Activated T-cell treated with anti-CD3 and anti-CD28 coated beads, Interleukin-2, amount 50 U/mL, for 72 hours (primary cell): ENCODE measurements at regions not wholly inside any gene's neighbourhood (a gene's known extent, or its start where the extent isn't known, plus 50 kb on each side); places are given as distances from the start of the nearest gene placed in this dataset.

Source experiments
- ATAC-seq, 2 donors: fragments of 150-1000 bp; cut with Tn5 transposase; replicated peaks in 1 of 2; 2 replicates each; pipeline ENCODE4 v1.10.0; 2021; ENCODE audit warnings: moderate library complexity in 2 of 2, mild to moderate bottlenecking in 1 of 2
- DNase-seq, 2 donors: peaks; one replicate each; pipeline ENCODE4 v3.0.0; 2021 to 2022; ENCODE audit warnings: mixed read lengths in 1 of 2
- H3K27ac Mint-ChIP-seq: one replicate; pipeline ENCODE4 v1.8.0; 2022; ENCODE audit warnings: mild to moderate bottlenecking, moderate library complexity, mixed read lengths
- H3K27me3 Mint-ChIP-seq: one replicate; pipeline ENCODE4 v1.8.0; 2022; ENCODE audit warnings: low read depth, mixed read lengths
- H3K36me3 Mint-ChIP-seq, 2 donors: one replicate each; pipeline ENCODE4 v1.8.0; 2022; ENCODE audit warnings: mixed read lengths in 2 of 2, mild to moderate bottlenecking in 1 of 2; ENCODE audit not compliant: insufficient read depth in 2 of 2
- H3K4me1 Mint-ChIP-seq: one replicate; pipeline ENCODE4 v1.8.0; 2022; ENCODE audit warnings: low read depth, mixed read lengths
- H3K4me3 Mint-ChIP-seq, 2 donors: one replicate each; pipeline ENCODE4 v1.8.0; 2022; ENCODE audit warnings: mild to moderate bottlenecking in 2 of 2, mixed read lengths in 2 of 2, moderate library complexity in 2 of 2
- H3K9me3 Mint-ChIP-seq, 2 donors: one replicate each; pipeline ENCODE4 v1.8.0; 2022; ENCODE audit warnings: mixed read lengths in 2 of 2

- H3K27me3 Mint-ChIP-seq = no peaks in the 10 kb centered on the region
- peaks cover 0 to 9% of the 10 kb centered on the region in 2 donors for H3K9me3 Mint-ChIP-seq
- ATAC-seq = no peak
- H3K4me3 Mint-ChIP-seq = no peak overlapping the region
- no peak overlapping the region for H3K27ac Mint-ChIP-seq
- H3K4me1 Mint-ChIP-seq = no peaks in the 10 kb centered on the region
- no peak for DNase-seq
- H3K36me3 Mint-ChIP-seq = no peaks in the 10 kb centered on the region
Measured at GRCh38 chr6:112800439-112800838, 453.3 kb downstream of the RFPL4B start.

- DNase-seq = no peak
- Mint-ChIP-seq H3K9me3 (peaks cover 0 to 9% of the 10 kb centered on the region in 2 donors), H3K4me1 (no peaks in the 10 kb centered on the region), H3K4me3 (no peak overlapping the region), H3K27ac (no peak overlapping the region), H3K27me3 (no peaks in the 10 kb centered on the region), H3K36me3 (no peaks in the 10 kb centered on the region)
- ATAC-seq = no peak
Measured at GRCh38 chr6:112800916-112801315, 453.8 kb downstream of the RFPL4B start.

GRCh38 chr6:112801468-112802080 is 454.4 kb downstream of the RFPL4B start:
- Mint-ChIP-seq H3K27ac (no peak overlapping the region), H3K4me3 (no peak overlapping the region), H3K4me1 (no peaks in the 10 kb centered on the region), H3K27me3 (no peaks in the 10 kb centered on the region), H3K9me3 (peaks cover 0 to 7% of the 10 kb centered on the region in 2 donors), H3K36me3 (no peaks in the 10 kb centered on the region)
- DNase-seq = no peak
- ATAC-seq = no peak

GRCh38 chr6:112802144-112802543 is 455.0 kb downstream of the RFPL4B start:
- H3K9me3 Mint-ChIP-seq = peaks cover 0 to 6% of the 10 kb centered on the region in 2 donors
- H3K4me3 Mint-ChIP-seq = no peak overlapping the region
- H3K27ac Mint-ChIP-seq = no peak overlapping the region

GRCh38 chr6:112804638-112805330 is 457.7 kb downstream of the RFPL4B start:
- ATAC-seq = no peak
- Mint-ChIP-seq H3K27ac (no peak overlapping the region), H3K9me3 (peaks cover 0 to 2% of the 10 kb centered on the region in 2 donors), H3K4me1 (no peaks in the 10 kb centered on the region), H3K27me3 (no peaks in the 10 kb centered on the region), H3K4me3 (no peak overlapping the region), H3K36me3 (no peaks in the 10 kb centered on the region)
- no peak for DNase-seq

More at GRCh38 chr6:112802144-112802543, 455.0 kb downstream of the RFPL4B start:
- no peaks in the 10 kb centered on the region for H3K36me3 Mint-ChIP-seq
- ATAC-seq = no peak
- H3K4me1 Mint-ChIP-seq = no peaks in the 10 kb centered on the region
- DNase-seq = no peak
- no peaks in the 10 kb centered on the region for H3K27me3 Mint-ChIP-seq

GRCh38 chr6:112806163-112806865 is 459.2 kb downstream of the RFPL4B start:
- Mint-ChIP-seq H3K9me3 (peaks cover 0 to under 1% of the 10 kb centered on the region in 2 donors), H3K27ac (no peak overlapping the region), H3K27me3 (no peaks in the 10 kb centered on the region), H3K36me3 (no peaks in the 10 kb centered on the region), H3K4me3 (no peak overlapping the region), H3K4me1 (no peaks in the 10 kb centered on the region)
- ATAC-seq = no peak
- no peak for DNase-seq

GRCh38 chr6:112821476-112821875 is 474.3 kb downstream of the RFPL4B start:
- no peaks in the 10 kb centered on the region for H3K4me1 Mint-ChIP-seq
- H3K36me3 Mint-ChIP-seq = no peaks in the 10 kb centered on the region
- H3K9me3 Mint-ChIP-seq = peaks cover 1 to 2% of the 10 kb centered on the region in 2 donors
- no peak overlapping the region for H3K4me3 Mint-ChIP-seq
- DNase-seq (no peak), ATAC-seq (no peak)
- no peaks in the 10 kb centered on the region for H3K27me3 Mint-ChIP-seq
- H3K27ac Mint-ChIP-seq = no peak overlapping the region

- no peaks in the 10 kb centered on the region for H3K27me3 Mint-ChIP-seq
- H3K4me3 Mint-ChIP-seq = no peak overlapping the region
- no peaks in the 10 kb centered on the region for H3K4me1 Mint-ChIP-seq
- peaks cover 1 to 2% of the 10 kb centered on the region in 2 donors for H3K9me3 Mint-ChIP-seq
- H3K27ac Mint-ChIP-seq = no peak overlapping the region
- DNase-seq (no peak), ATAC-seq (no peak)
- no peaks in the 10 kb centered on the region for H3K36me3 Mint-ChIP-seq
Measured at GRCh38 chr6:112822769-112823168, 475.6 kb downstream of the RFPL4B start.

- Mint-ChIP-seq H3K9me3 (no peaks in the 10 kb centered on the region), H3K27ac (no peak overlapping the region), H3K36me3 (no peaks in the 10 kb centered on the region), H3K4me3 (no peak overlapping the region), H3K27me3 (no peaks in the 10 kb centered on the region), H3K4me1 (no peaks in the 10 kb centered on the region)
- DNase-seq (no peak), ATAC-seq (no peak)
Measured at GRCh38 chr6:112827793-112828192, 480.7 kb downstream of the RFPL4B start.

- no peak for DNase-seq
- H3K4me3 Mint-ChIP-seq = no peak overlapping the region
- ATAC-seq = no peak
- H3K4me1 Mint-ChIP-seq = no peaks in the 10 kb centered on the region
- no peak overlapping the region for H3K27ac Mint-ChIP-seq
- no peaks in the 10 kb centered on the region for H3K27me3 Mint-ChIP-seq
- no peaks in the 10 kb centered on the region for H3K9me3 Mint-ChIP-seq
- no peaks in the 10 kb centered on the region for H3K36me3 Mint-ChIP-seq
Measured at GRCh38 chr6:112831022-112831421, 483.9 kb downstream of the RFPL4B start.

GRCh38 chr6:112833581-112834131 is 486.5 kb downstream of the RFPL4B start:
- H3K36me3 Mint-ChIP-seq = no peaks in the 10 kb centered on the region
- peaks cover 0 to 3% of the 10 kb centered on the region in 2 donors for H3K9me3 Mint-ChIP-seq
- no peaks in the 10 kb centered on the region for H3K27me3 Mint-ChIP-seq
- no peak overlapping the region for H3K4me3 Mint-ChIP-seq
- no peaks in the 10 kb centered on the region for H3K4me1 Mint-ChIP-seq
- ATAC-seq (no peak), DNase-seq (no peak)
- no peak overlapping the region for H3K27ac Mint-ChIP-seq

- Mint-ChIP-seq H3K4me3 (no peak overlapping the region), H3K27ac (no peak overlapping the region), H3K36me3 (no peaks in the 10 kb centered on the region), H3K4me1 (no peaks in the 10 kb centered on the region), H3K9me3 (peaks cover 0 to 3% of the 10 kb centered on the region in 2 donors), H3K27me3 (no peaks in the 10 kb centered on the region)
- DNase-seq = no peak
- ATAC-seq = no peak
Measured at GRCh38 chr6:112835078-112835477, 487.9 kb downstream of the RFPL4B start.

- ATAC-seq = no peak
- H3K36me3 Mint-ChIP-seq = no peaks in the 10 kb centered on the region
- H3K27me3 Mint-ChIP-seq = no peaks in the 10 kb centered on the region
- no peaks in the 10 kb centered on the region for H3K4me1 Mint-ChIP-seq
- peaks cover 2 to 6% of the 10 kb centered on the region in 2 donors for H3K9me3 Mint-ChIP-seq
- no peak for DNase-seq
- H3K27ac Mint-ChIP-seq = no peak overlapping the region
- no peak overlapping the region for H3K4me3 Mint-ChIP-seq
Measured at GRCh38 chr6:112839525-112839961, 492.4 kb downstream of the RFPL4B start.
